WTC11 (cell line): ENCODE measurements at regions not wholly inside any gene's neighbourhood (a gene's known extent, or its start where the extent isn't known, plus 50 kb on each side); places are given as distances from the start of the nearest gene placed in this dataset.
"Not testable (repeated sequence)": the region's sequence is repeated elsewhere in the genome, so short reads cannot be mapped to it uniquely, and the experiment has no call there.

ENCODE experiments used
- ATAC-seq: fragments of 200-7000 bp; cut with Tn5 transposase; 2 replicates; pipeline ENCODE4 v1.10.0; 2021; ENCODE audit warnings: mild to moderate bottlenecking, moderate library complexity
- CTCF ChIA-PET: fragments of 300-600 bp; sonication (Branson Sonifier 250); formaldehyde crosslinking; loops from one replicate; lab custom pipeline; 2021; ENCODE audit warnings: antibody characterized with exemption; lab: Charles Lee
- POLR2A ChIA-PET: fragments of 350-600 bp; sonication (Branson Sonifier 250); formaldehyde crosslinking; loops from one replicate; lab custom pipeline; 2021; ENCODE audit warnings: antibody characterized with exemption; lab: Charles Lee
- DNase-seq: peaks from one replicate; pipeline ENCODE4 v3.0.0; 2021; ENCODE audit warnings: low spot score
- H3K27ac Mint-ChIP-seq: 2 replicates; pipeline ENCODE4 v1.8.0; 2021; ENCODE audit warnings: mixed read lengths
- H3K27me3 Mint-ChIP-seq: 2 replicates; pipeline ENCODE4 v1.8.0; 2021; ENCODE audit warnings: low read depth, mild to moderate bottlenecking, moderate library complexity, mixed read lengths
- H3K36me3 Mint-ChIP-seq: 2 replicates; pipeline ENCODE4 v1.8.0; 2021; ENCODE audit warnings: mixed read lengths
- H3K4me1 Mint-ChIP-seq: 2 replicates; pipeline ENCODE4 v1.8.0; 2022; ENCODE audit warnings: mixed read lengths
- H3K4me3 Mint-ChIP-seq: 2 replicates; pipeline ENCODE4 v1.8.0; 2021; ENCODE audit warnings: mild to moderate bottlenecking, moderate library complexity, mixed read lengths
- H3K9me3 Mint-ChIP-seq: 2 replicates; pipeline ENCODE4 v1.8.0; 2021; ENCODE audit warnings: mixed read lengths
- ATF2 ChIP-seq: sonication (generic); formaldehyde crosslinking; IDR thresholded peaks from 2 replicates; pipeline ENCODE4 v1.8.1; 2022; ENCODE audit warnings: low read depth, missing genetic modification reagents, borderline replicate concordance
- CBFB ChIP-seq: sonication (generic); formaldehyde crosslinking; IDR thresholded peaks from 2 replicates; pipeline ENCODE4 v1.8.1; 2022; ENCODE audit warnings: mild to moderate bottlenecking, low read depth, missing genetic modification reagents
- E2F1 ChIP-seq: sonication (generic); formaldehyde crosslinking; IDR thresholded peaks from 2 replicates; pipeline ENCODE4 v1.8.0; 2022; ENCODE audit warnings: mild to moderate bottlenecking, missing genetic modification reagents
- E2F5 ChIP-seq: sonication (generic); formaldehyde crosslinking; IDR thresholded peaks from 2 replicates; pipeline ENCODE4 v1.8.1; 2022; ENCODE audit warnings: mild to moderate bottlenecking, moderate library complexity, missing genetic modification reagents
- GTF2I ChIP-seq: fragments of 250-450 bp; sonication (Bioruptor Pico); conservative IDR thresholded peaks from 2 replicates; pipeline ENCODE4 v1.4.0; 2021; ENCODE audit warnings: mild to moderate bottlenecking
- HMGA2 ChIP-seq: fragments of 250-450 bp; sonication (Bioruptor Pico); IDR thresholded peaks from 2 replicates; pipeline ENCODE4 v1.4.0; 2021; ENCODE audit warnings: mild to moderate bottlenecking, moderate library complexity
- IRF1 ChIP-seq: sonication (generic); formaldehyde crosslinking; IDR thresholded peaks from 2 replicates; pipeline ENCODE4 v1.8.0; 2023; ENCODE audit warnings: missing genetic modification reagents
- MYBL2 ChIP-seq: sonication (generic); formaldehyde crosslinking; IDR thresholded peaks from 2 replicates; pipeline ENCODE4 v1.8.1; 2023; ENCODE audit warnings: mild to moderate bottlenecking, moderate library complexity, missing genetic modification reagents
- NFYB ChIP-seq: sonication (generic); formaldehyde crosslinking; conservative IDR thresholded peaks from 2 replicates; pipeline ENCODE4 v1.8.0; 2022; ENCODE audit warnings: low read depth, missing genetic modification reagents
- NR2C2 ChIP-seq: sonication (generic); formaldehyde crosslinking; IDR thresholded peaks from 2 replicates; pipeline ENCODE4 v1.8.0; 2022; ENCODE audit warnings: mild to moderate bottlenecking, missing genetic modification reagents
- RELA ChIP-seq: sonication (generic); formaldehyde crosslinking; IDR thresholded peaks from 2 replicates; pipeline ENCODE4 v1.8.1; 2022; ENCODE audit warnings: missing genetic modification reagents, mild to moderate bottlenecking, borderline replicate concordance
- SMAD3 ChIP-seq: sonication (generic); formaldehyde crosslinking; IDR thresholded peaks from 2 replicates; pipeline ENCODE4 v1.8.0; 2022; ENCODE audit warnings: missing genetic modification reagents, mild to moderate bottlenecking, borderline replicate concordance
- SOX15 ChIP-seq: fragments of 250-450 bp; sonication (Bioruptor Pico); IDR thresholded peaks from 2 replicates; pipeline ENCODE4 v1.9.0; 2021; ENCODE audit warnings: mild to moderate bottlenecking
- TEAD4 ChIP-seq: sonication (generic); formaldehyde crosslinking; IDR thresholded peaks from 2 replicates; pipeline ENCODE4 v1.8.0; 2022; ENCODE audit warnings: mild to moderate bottlenecking, missing genetic modification reagents
- ZNF138 ChIP-seq: sonication (generic); formaldehyde crosslinking; conservative IDR thresholded peaks from 2 replicates; pipeline ENCODE4 v1.8.1; 2022; ENCODE audit warnings: mild to moderate bottlenecking, moderate library complexity, missing genetic modification reagents
- ZNF317 ChIP-seq: sonication (generic); formaldehyde crosslinking; IDR thresholded peaks from 2 replicates; pipeline ENCODE4 v1.8.1; 2023; ENCODE audit warnings: low read depth, mild to moderate bottlenecking, moderate library complexity, missing genetic modification reagents, borderline replicate concordance
- ZNF512 ChIP-seq: sonication (generic); formaldehyde crosslinking; IDR thresholded peaks from 2 replicates; pipeline ENCODE4 v1.8.1; 2022; ENCODE audit warnings: missing genetic modification reagents, borderline replicate concordance

- Mint-ChIP-seq H3K4me1 (no peaks in the 10 kb centered on the region), H3K9me3 (no peaks in the 10 kb centered on the region), H3K36me3 (no peaks in the 10 kb centered on the region), H3K4me3 (no peak overlapping the region), H3K27me3 (no peaks in the 10 kb centered on the region), H3K27ac (no peak overlapping the region)
- CTCF ChIA-PET: interaction anchor here (2.0 kb wide), 1 partner anchor 53 kb away, joined by 5 read pairs; no protein-coding TSS in a partner anchor
- POLR2A ChIA-PET: no interaction called here
- no peak for TF ChIP-seq GTF2I
- TF ChIP-seq CBFB (CRISPR knock-in tag): no peak
- no peak for TF ChIP-seq ZNF317 (CRISPR knock-in tag)
- TF ChIP-seq ATF2 (CRISPR knock-in tag): no peak
- TF ChIP-seq ZNF138 (CRISPR knock-in tag): no peak
- TF ChIP-seq MYBL2: no peak
- no peak for TF ChIP-seq SOX15 (CRISPR knock-in tag)
- TF ChIP-seq RELA (CRISPR knock-in tag): no peak
- TF ChIP-seq HMGA2 (CRISPR knock-in tag): no peak
- DNase-seq: no peak
- ATAC-seq: no peak
Observed at GRCh38 chr5:17079562-17079961, 137.9 kb upstream of the BASP1 start.

- Mint-ChIP-seq H3K4me3 (no peak overlapping the region), H3K36me3 (no peaks in the 10 kb centered on the region), H3K4me1 (no peaks in the 10 kb centered on the region), H3K9me3 (no peaks in the 10 kb centered on the region), H3K27ac (no peak overlapping the region), H3K27me3 (no peaks in the 10 kb centered on the region)
- DNase-seq: no peak
- TF ChIP-seq IRF1 (CRISPR knock-in tag): no peak
- no peak for TF ChIP-seq ZNF512 (CRISPR knock-in tag)
- no peak for TF ChIP-seq E2F1
- TF ChIP-seq NFYB (CRISPR knock-in tag): no peak
- TF ChIP-seq NR2C2 (CRISPR knock-in tag): no peak
- TF ChIP-seq TEAD4 (CRISPR knock-in tag): no peak
- TF ChIP-seq GTF2I: no peak
- no peak for ATAC-seq
- POLR2A ChIA-PET: no interaction called here
- CTCF ChIA-PET: interaction anchor here (2.0 kb wide), 1 partner anchor 53 kb away, joined by 5 read pairs; no protein-coding TSS in a partner anchor
Observed at GRCh38 chr5:17080361-17080760, 137.1 kb upstream of the BASP1 start.

GRCh38 chr5:17081142-17081541 lies 136.3 kb upstream of the BASP1 start:
- H3K27me3 Mint-ChIP-seq: no peaks in the 10 kb centered on the region
- no peak for DNase-seq
- H3K27ac Mint-ChIP-seq: no peak overlapping the region
- H3K4me3 Mint-ChIP-seq: no peak overlapping the region
- H3K4me1 Mint-ChIP-seq: no peaks in the 10 kb centered on the region
- no peaks in the 10 kb centered on the region for H3K9me3 Mint-ChIP-seq
- no peak for ATAC-seq
- ChIA-PET POLR2A (no interaction called here), CTCF (interaction anchor here (2.0 kb wide), 1 partner anchor 52 kb away, joined by 5 read pairs; no protein-coding TSS in a partner anchor)
- no peaks in the 10 kb centered on the region for H3K36me3 Mint-ChIP-seq
- TF ChIP-seq E2F5 (CRISPR knock-in tag) (no peak), SMAD3 (CRISPR knock-in tag) (no peak)

GRCh38 chr5:17083276-17083675 lies 134.2 kb upstream of the BASP1 start:
- H3K36me3 Mint-ChIP-seq, H3K9me3 Mint-ChIP-seq, H3K4me3 Mint-ChIP-seq, H3K4me1 Mint-ChIP-seq, DNase-seq, ATAC-seq, H3K27me3 Mint-ChIP-seq, H3K27ac Mint-ChIP-seq: not testable (repeated sequence)
- ChIA-PET CTCF (interaction anchor here (0.5 to 3.1 kb wide), 4 partner anchors 44 to 507 kb away, joined by 3 to 9 read pairs (median 4); no protein-coding TSS in a partner anchor), POLR2A (interaction anchor here (0.6 kb wide), 1 partner anchor 13 kb away, joined by 4 read pairs; no protein-coding TSS in a partner anchor)
